Body of pancreas (tissue), 4 donors: ENCODE measurements at regions not wholly inside any gene's neighbourhood (a gene's known extent, or its start where the extent isn't known, plus 50 kb on each side); places are given as distances from the start of the nearest gene placed in this dataset.

Source experiments
- ATAC-seq: fragments of 150-250 bp; one replicate; pipeline ENCODE4 v1.9.1; 2016
- DNase-seq, 4 donors: peaks; one replicate each; pipeline ENCODE4 v3.0.0-alpha.2; 2019
- H3K27ac ChIP-seq, 4 donors: fragments of 200-600 bp; sonication (generic); 1 replicate in 3 of 4; 2 replicates in 1 of 4; pipeline versions ENCODE4 v1.5.1 to v1.6.1; 2016 to 2019; ENCODE audit warnings: mild to moderate bottlenecking in 1 of 4, mixed read lengths in 1 of 4, moderate library complexity in 1 of 4
- H3K27me3 ChIP-seq, 2 donors: fragments of 200-600 bp; sonication (generic); one replicate each; pipeline ENCODE4 v1.6.0; 2016; ENCODE audit warnings: mild to moderate bottlenecking in 1 of 2
- H3K36me3 ChIP-seq, 2 donors: fragments of 200-600 bp; sonication (generic); replicated peaks in 1 of 2; 2 replicates each; pipeline ENCODE4 v1.5.1; 2016; ENCODE audit warnings: low read depth in 2 of 2; ENCODE audit not compliant: insufficient read depth in 1 of 2
- H3K4me1 ChIP-seq: fragments of 200-600 bp; sonication (generic); one replicate; pipeline ENCODE4 v1.6.0; 2016
- H3K4me3 ChIP-seq, 2 donors: fragments of 200-600 bp; sonication (generic); 1 replicate in 1 of 2; 2 replicates in 1 of 2; pipeline ENCODE4 v1.5.1; 2016 to 2019
- H3K9me3 ChIP-seq, 3 donors: fragments of 200-600 bp; sonication (generic); 1 replicate in 2 of 3; 2 replicates in 1 of 3; pipeline ENCODE4 v1.5.1; 2016
- CTCF ChIP-seq, 7 experiments: fragments of 450-650 bp in 4 of 7; fragments of 200-600 bp in 3 of 7; sonication (generic) in 3 of 7; IDR thresholded peaks; one replicate each; pipeline ENCODE4 v1.5.1; 2016 to 2019; ENCODE audit warnings: antibody characterized with exemption in 7 of 7
- POLR2A ChIP-seq, 3 donors: fragments of 450-650 bp; IDR thresholded peaks; one replicate each; pipeline ENCODE4 v1.6.1; 2016; ENCODE audit warnings: antibody characterized with exemption in 3 of 3, mild to moderate bottlenecking in 2 of 3
- WGBS, 2 donors: methylation state at CpG; one replicate each; pipeline ENCODE4 v1.1.5; 2017; 5-methylcytosine and 5-hydroxymethylcytosine counted together
- intact Hi-C: fragments of 100-400 bp; cut with DNase I; formaldehyde crosslinking; loops from one replicate; pipeline ENCODE4 v1.15.1; 2023

- Histone ChIP-seq H3K9me3 (peaks cover 0 to 5% (median 0%) of the 10 kb centered on the region in 3 donors), H3K36me3 (no peaks in the 10 kb centered on the region), H3K4me3 (no peak overlapping the region), H3K4me1 (no peaks in the 10 kb centered on the region), H3K27ac (no peak overlapping the region), H3K27me3 (no peaks in the 10 kb centered on the region)
- ATAC-seq (no peak), DNase-seq (no peak)
- WGBS, 2 donors: 74 to 79% methylated on average over 7 of the region's 7 CpGs
- TF ChIP-seq POLR2A (IDR thresholded peaks at IDR 0.05): no peak
- no peak for TF ChIP-seq CTCF (IDR thresholded peaks at IDR 0.05)
- intact Hi-C loops: no loop called here
These were observed 136.4 kb upstream of the CRBN start for GRCh38 chr3:3315846-3316245.

- ATAC-seq: no peak
- 28 to 35% methylated on average over 3 of the region's 3 CpGs for WGBS, 2 donors
These were observed 130.4 kb upstream of the CRBN start for GRCh38 chr3:3309887-3310286.

GRCh38 chr3:3308809-3309208 lies 129.3 kb upstream of the CRBN start:
- H3K9me3 ChIP-seq: no peaks in the 10 kb centered on the region
- TF ChIP-seq POLR2A (IDR thresholded peaks at IDR 0.05) (no peak), CTCF (IDR thresholded peaks at IDR 0.05) (no peak)
- intact Hi-C loops: no loop called here
- WGBS, 2 donors: 82 to 92% methylated on average over 3 of the region's 3 CpGs
- no peaks in the 10 kb centered on the region for H3K4me1 ChIP-seq
- H3K36me3 ChIP-seq: no peaks in the 10 kb centered on the region
- H3K27me3 ChIP-seq: no peaks in the 10 kb centered on the region
- H3K4me3 ChIP-seq: no peak overlapping the region
- ATAC-seq: no peak
- H3K27ac ChIP-seq: no peak overlapping the region
- DNase-seq: no peak

More at GRCh38 chr3:3309887-3310286, 130.4 kb upstream of the CRBN start:
- no peak for TF ChIP-seq POLR2A (IDR thresholded peaks at IDR 0.05)
- TF ChIP-seq CTCF (IDR thresholded peaks at IDR 0.05): no peak
- Histone ChIP-seq H3K27ac (no peak overlapping the region), H3K27me3 (no peaks in the 10 kb centered on the region), H3K36me3 (no peaks in the 10 kb centered on the region), H3K9me3 (no peaks in the 10 kb centered on the region), H3K4me3 (no peak overlapping the region), H3K4me1 (no peaks in the 10 kb centered on the region)
- intact Hi-C loops: no loop called here
- DNase-seq: no peak

- no peaks in the 10 kb centered on the region for H3K36me3 ChIP-seq
- DNase-seq (no peak), ATAC-seq (no peak)
- H3K9me3 ChIP-seq: no peaks in the 10 kb centered on the region
- TF ChIP-seq CTCF (IDR thresholded peaks at IDR 0.05): no peak
- no peak for TF ChIP-seq POLR2A (IDR thresholded peaks at IDR 0.05)
- no peaks in the 10 kb centered on the region for H3K27me3 ChIP-seq
- WGBS, 2 donors: 57 to 66% methylated on average over 4 of the region's 4 CpGs
- H3K4me3 ChIP-seq: no peak overlapping the region
- H3K27ac ChIP-seq: no peak overlapping the region
- no peaks in the 10 kb centered on the region for H3K4me1 ChIP-seq
- intact Hi-C loops: no loop called here
These were observed 128.0 kb upstream of the CRBN start for GRCh38 chr3:3307491-3307890.

- no peaks in the 10 kb centered on the region for H3K36me3 ChIP-seq
- H3K27ac ChIP-seq: no peak overlapping the region
- ATAC-seq (no peak), DNase-seq (no peak)
- no peaks in the 10 kb centered on the region for H3K9me3 ChIP-seq
- H3K4me1 ChIP-seq: no peaks in the 10 kb centered on the region
- H3K4me3 ChIP-seq: no peak overlapping the region
- 81 to 91% methylated on average over 1 of the region's 1 CpG for whole genome bisulfite sequencing, 2 donors
- intact Hi-C loops: no loop called here
- no peak for TF ChIP-seq POLR2A (IDR thresholded peaks at IDR 0.05)
- TF ChIP-seq CTCF (IDR thresholded peaks at IDR 0.05): no peak
- H3K27me3 ChIP-seq: no peaks in the 10 kb centered on the region
These were observed 126.3 kb upstream of the CRBN start for GRCh38 chr3:3305841-3306240.
